ENCODE measurements at regions not wholly inside any gene's neighbourhood (a gene's known extent, or its start where the extent isn't known, plus 50 kb on each side); places are given as distances from the start of the nearest gene placed in this dataset.
"Not testable (repeated sequence)": the region's sequence is repeated elsewhere in the genome, so short reads cannot be mapped to it uniquely, and the experiment has no call there.

DNA sequence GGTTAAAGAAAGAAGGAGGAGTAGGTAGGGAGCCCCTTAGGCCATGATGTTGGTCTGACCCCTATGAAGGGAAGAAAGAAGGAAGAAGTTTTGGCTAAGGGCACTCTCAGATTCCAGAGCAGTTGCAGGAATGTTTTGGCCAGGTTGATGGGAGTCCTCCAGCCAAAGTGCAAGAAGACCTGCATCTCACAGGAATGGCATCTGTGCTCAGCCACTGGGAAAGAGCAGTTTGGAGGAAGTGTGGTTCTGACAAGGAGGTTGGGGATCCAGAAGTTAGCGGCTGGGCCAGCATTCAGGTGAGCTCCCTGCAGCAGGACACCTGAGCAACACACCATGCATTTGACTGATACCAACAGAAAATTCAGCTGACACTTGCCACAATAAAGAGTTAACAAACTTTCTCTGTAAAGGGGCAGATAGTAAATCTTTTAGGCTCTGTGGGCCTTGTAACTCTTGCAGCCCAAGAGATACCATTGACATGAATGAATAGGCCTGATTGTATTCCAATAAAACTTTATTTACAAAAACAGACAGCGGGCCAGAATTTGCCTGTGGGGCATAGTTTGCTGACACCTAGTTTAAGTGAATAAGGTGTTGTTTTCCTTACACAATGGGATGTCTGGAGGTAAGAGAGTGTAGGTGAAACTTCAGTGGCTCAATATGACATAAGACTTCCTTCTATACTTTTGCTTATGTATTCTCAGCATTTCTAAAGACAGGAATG, 71.0 kb downstream of the EDN1 start:
- Histone ChIP-seq H3K27ac (no peak overlapping the region), H3K9me3 (no peaks in the 10 kb centered on the region), H3K36me3 (ENCODE audit: low read depth, missing control alignments) (no peaks in the 10 kb centered on the region), H3K27me3 (no peaks in the 10 kb centered on the region), H3K4me3 (no peak overlapping the region), H3K4me1 (no peaks in the 10 kb centered on the region)
- intact Hi-C loops (cut with DNase I; ENCODE audit: low total_unique reads), result no loop called here
- no peak for TF ChIP-seq POLR2A (IDR thresholded peaks at IDR 0.05)
- TF ChIP-seq CTCF (IDR thresholded peaks at IDR 0.05), result no peak
- WGBS, 2 donors, result 89 to 93% methylated on average over 2 of the region's 2 CpGs
- no peak for DNase-seq

DNA sequence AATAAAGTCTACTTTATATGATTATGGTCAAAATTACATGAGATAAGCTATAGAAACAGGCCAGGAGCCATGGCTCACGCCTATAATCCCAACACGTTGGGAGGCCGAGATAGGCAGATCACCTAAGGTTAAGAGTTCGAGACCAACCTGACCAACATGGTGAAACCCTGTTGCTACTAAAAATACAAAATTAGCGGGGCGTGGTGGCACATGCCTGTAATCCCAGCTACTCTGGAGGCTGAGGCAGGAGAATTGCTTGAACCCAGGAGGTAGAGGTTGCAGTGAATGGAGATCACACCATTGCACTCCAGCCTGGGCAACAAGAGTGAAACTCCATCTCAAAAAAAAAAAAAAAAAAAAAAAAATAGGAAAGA, 73.1 kb downstream of the EDN1 start:
- H3K27me3 ChIP-seq; H3K36me3 ChIP-seq (ENCODE audit: low read depth, missing control alignments); H3K27ac ChIP-seq; H3K4me3 ChIP-seq; H3K9me3 ChIP-seq; H3K4me1 ChIP-seq; intact Hi-C loops (cut with DNase I; ENCODE audit: low total_unique reads); DNase-seq: not testable (repeated sequence)
- WGBS, 2 donors, result 93 to 97% methylated on average over 6 of the region's 6 CpGs

GRCh38 chr6:12363651-12364381, 73.7 kb downstream of the EDN1 start:
- H3K4me3 ChIP-seq, result no peak overlapping the region
- no peaks in the 10 kb centered on the region for H3K4me1 ChIP-seq
- intact Hi-C loops (cut with DNase I; ENCODE audit: low total_unique reads), result no loop called here
- H3K27me3 ChIP-seq, result no peaks in the 10 kb centered on the region
- WGBS, 2 donors, result 87 to 89% methylated on average over 8 to 11 of the region's 11 CpGs
- DNase-seq, result no peak
- no peaks in the 10 kb centered on the region for H3K36me3 ChIP-seq (ENCODE audit: low read depth, missing control alignments)
- H3K9me3 ChIP-seq, result no peaks in the 10 kb centered on the region
- TF ChIP-seq CTCF (IDR thresholded peaks at IDR 0.05), result no peak
- TF ChIP-seq POLR2A (IDR thresholded peaks at IDR 0.05), result no peak
- H3K27ac ChIP-seq, result no peak overlapping the region

DNA sequence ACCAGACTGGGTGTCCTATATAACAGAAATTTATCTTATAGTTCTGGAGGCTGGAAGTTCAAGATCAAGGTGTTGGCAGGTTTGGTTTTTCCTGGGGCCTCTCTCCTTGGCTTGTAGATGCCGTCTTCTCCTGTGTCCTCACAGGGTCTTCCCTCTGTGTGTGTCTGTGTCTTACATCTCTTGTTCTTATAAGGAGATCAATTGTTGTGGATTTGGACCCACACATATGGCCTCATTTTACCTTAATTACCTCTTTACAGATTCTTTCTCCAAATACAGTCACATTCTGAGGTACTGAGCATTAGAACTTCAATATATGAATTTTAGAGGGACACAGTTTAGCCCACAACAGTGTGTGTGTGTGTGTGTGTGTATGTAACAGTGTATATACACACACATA, 74.5 kb downstream of the EDN1 start:
- intact Hi-C loops (cut with DNase I; ENCODE audit: low total_unique reads), result no loop called here
- DNase-seq, result no peak
- WGBS, 2 donors, result 96 to 100% methylated on average over 1 of the region's 1 CpG
- no peak overlapping the region for H3K27ac ChIP-seq
- TF ChIP-seq CTCF (IDR thresholded peaks at IDR 0.05) (no peak), POLR2A (IDR thresholded peaks at IDR 0.05) (no peak)
- H3K36me3 ChIP-seq (ENCODE audit: low read depth, missing control alignments), result no peaks in the 10 kb centered on the region
- no peaks in the 10 kb centered on the region for H3K4me1 ChIP-seq
- no peaks in the 10 kb centered on the region for H3K9me3 ChIP-seq
- no peaks in the 10 kb centered on the region for H3K27me3 ChIP-seq
- H3K4me3 ChIP-seq, result no peak overlapping the region

DNA sequence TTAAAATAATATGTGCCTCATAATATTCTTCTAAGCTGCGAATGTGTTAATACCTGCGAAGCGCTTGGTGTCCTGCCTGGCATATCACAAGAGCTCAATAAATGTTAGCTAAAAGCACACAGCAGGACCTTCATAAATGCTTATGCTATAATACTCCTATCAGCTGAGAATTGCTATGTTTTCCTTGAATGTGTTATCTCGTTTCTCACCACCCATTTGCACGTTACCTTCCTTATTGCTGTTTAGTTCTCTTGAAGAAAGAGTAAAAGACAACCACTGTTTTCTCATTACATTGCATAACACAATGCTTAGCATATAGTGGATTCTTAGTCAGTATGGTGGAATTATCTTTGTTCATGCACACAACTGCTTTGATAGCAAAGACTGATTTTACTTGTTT, 76.6 kb downstream of the EDN1 start:
- no peak for DNase-seq
- Histone ChIP-seq H3K9me3 (no peaks in the 10 kb centered on the region), H3K36me3 (ENCODE audit: low read depth, missing control alignments) (no peaks in the 10 kb centered on the region), H3K4me1 (no peaks in the 10 kb centered on the region), H3K4me3 (no peak overlapping the region), H3K27ac (no peak overlapping the region), H3K27me3 (no peaks in the 10 kb centered on the region)
- WGBS, 2 donors, result 90 to 92% methylated on average over 5 of the region's 5 CpGs
- no peak for TF ChIP-seq POLR2A (IDR thresholded peaks at IDR 0.05)
- TF ChIP-seq CTCF (IDR thresholded peaks at IDR 0.05), result no peak
- intact Hi-C loops (cut with DNase I; ENCODE audit: low total_unique reads), result no loop called here

Measured in testis (tissue), 2 donors.